ENCODE measurements at regions not wholly inside any gene's neighbourhood (a gene's known extent, or its start where the extent isn't known, plus 50 kb on each side); places are given as distances from the start of the nearest gene placed in this dataset.

DNA sequence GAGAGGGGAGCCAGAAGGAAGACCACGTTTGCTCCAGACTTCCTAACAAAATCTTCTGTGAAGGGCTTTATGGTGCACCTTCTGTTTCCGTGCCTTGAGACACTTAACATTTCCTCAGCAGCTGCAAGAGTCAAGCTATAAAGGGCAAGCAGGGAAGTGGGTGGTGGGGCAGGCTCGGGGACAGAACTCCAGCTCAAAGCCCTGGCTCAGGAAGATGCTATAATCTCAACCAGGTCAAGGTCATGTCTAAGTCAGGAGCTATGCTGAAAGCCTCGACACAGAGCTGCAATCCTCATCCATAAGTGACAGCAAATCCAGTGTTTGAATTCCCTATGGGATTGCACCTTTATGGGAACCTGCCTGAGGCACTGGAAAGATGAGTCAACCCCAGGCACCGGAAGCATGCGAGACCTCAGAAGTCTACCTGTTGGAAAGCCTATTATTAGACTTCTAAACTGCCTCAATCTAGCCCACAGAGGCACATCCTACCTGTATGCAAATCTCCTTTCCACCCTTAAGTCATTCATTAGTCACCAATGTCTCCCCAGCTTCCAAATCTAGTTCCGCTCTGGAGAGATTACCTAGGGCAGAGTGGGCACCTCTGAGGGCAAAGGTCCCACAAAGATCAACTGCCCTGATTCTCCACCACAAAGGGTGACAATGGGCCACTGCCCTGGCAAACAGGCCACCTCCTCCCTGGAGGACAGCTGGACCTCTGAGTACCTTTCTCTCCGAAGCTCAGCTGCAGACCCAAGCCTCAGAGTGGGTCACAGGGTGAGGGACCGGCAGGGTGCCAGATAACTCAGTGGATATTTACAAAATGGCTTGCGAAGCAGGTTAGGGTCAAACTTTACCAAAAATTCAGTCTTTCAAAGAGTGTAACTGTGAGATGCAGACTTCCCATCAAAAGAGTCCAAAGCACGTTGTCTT lies 287.0 kb downstream of the CDC5L start:
- DNase-seq (no peak), ATAC-seq (no peak)
- no peaks in the 10 kb centered on the region for H3K36me3 ChIP-seq (ENCODE audit: insufficient read depth in 1 of 2, low read depth in 1 of 2)
- no peak overlapping the region for H3K4me3 ChIP-seq
- intact Hi-C loops (cut with DNase I): no loop called here
- no peaks in the 10 kb centered on the region for H3K9me3 ChIP-seq
- no peak overlapping the region for H3K27ac ChIP-seq
- no peaks in the 10 kb centered on the region for H3K4me1 ChIP-seq
- H3K27me3 ChIP-seq (ENCODE audit: insufficient read depth in 3 of 3, low read length in 2 of 3): peaks cover 0 to 4% (median 4%) of the 10 kb centered on the region in 3 donors
- 68 to 81% (median 80%) methylated on average over 11 of the region's 11 CpGs for WGBS, 3 donors
- no peak for TF ChIP-seq CTCF (IDR thresholded peaks at IDR 0.05)

GRCh38 chr6:44675449-44675848 lies 287.9 kb downstream of the CDC5L start:
- H3K27me3 ChIP-seq (ENCODE audit: insufficient read depth in 3 of 3, low read length in 2 of 3): peaks cover 0 to 4% (median 4%) of the 10 kb centered on the region in 3 donors
- no peak for TF ChIP-seq CTCF (IDR thresholded peaks at IDR 0.05)
- DNase-seq: no peak
- H3K36me3 ChIP-seq (ENCODE audit: insufficient read depth in 1 of 2, low read depth in 1 of 2): no peaks in the 10 kb centered on the region
- intact Hi-C loops (cut with DNase I): no loop called here
- no peak for ATAC-seq
- H3K9me3 ChIP-seq: no peaks in the 10 kb centered on the region
- no peak overlapping the region for H3K4me3 ChIP-seq
- 91 to 98% (median 93%) methylated on average over 2 of the region's 2 CpGs for WGBS, 3 donors
- no peak overlapping the region for H3K27ac ChIP-seq
- no peaks in the 10 kb centered on the region for H3K4me1 ChIP-seq

DNA sequence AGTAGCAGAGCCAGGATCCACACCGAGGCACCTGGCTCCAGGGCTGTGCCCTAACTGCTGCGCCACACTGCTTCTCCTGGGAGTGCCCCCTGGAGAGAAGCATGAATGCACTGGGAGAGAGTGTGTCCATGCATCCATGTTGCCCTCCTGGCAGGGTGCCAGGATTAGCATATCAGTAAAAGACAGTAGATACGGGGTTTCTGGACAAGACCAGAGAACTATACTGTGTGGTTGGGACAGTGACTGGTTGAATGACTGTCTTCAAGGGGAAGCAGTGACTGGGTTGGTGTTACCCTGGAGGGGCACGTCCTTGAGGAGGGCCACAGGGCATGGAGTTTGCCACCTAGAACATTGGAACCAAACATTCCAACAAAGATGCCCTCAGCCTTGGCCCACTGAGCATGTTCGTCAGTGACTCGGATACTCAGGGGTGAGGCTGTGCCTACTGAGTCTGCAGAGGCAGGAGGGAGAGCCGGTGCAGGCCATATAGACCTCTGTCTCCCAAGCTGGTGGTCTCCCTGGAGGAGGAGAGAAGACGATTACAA lies 288.8 kb downstream of the CDC5L start:
- no peaks in the 10 kb centered on the region for H3K9me3 ChIP-seq
- intact Hi-C loops (cut with DNase I): no loop called here
- no peak overlapping the region for H3K4me3 ChIP-seq
- no peaks in the 10 kb centered on the region for H3K4me1 ChIP-seq
- no peak for DNase-seq
- peaks cover 0 to 4% (median 4%) of the 10 kb centered on the region in 3 donors for H3K27me3 ChIP-seq (ENCODE audit: insufficient read depth in 3 of 3, low read length in 2 of 3)
- no peak for TF ChIP-seq CTCF (IDR thresholded peaks at IDR 0.05)
- H3K27ac ChIP-seq: no peak overlapping the region
- no peaks in the 10 kb centered on the region for H3K36me3 ChIP-seq (ENCODE audit: insufficient read depth in 1 of 2, low read depth in 1 of 2)
- ATAC-seq: no peak
- 93 to 96% (median 95%) methylated on average over 8 of the region's 8 CpGs for WGBS, 3 donors

- Histone ChIP-seq H3K36me3 (ENCODE audit: insufficient read depth in 1 of 2, low read depth in 1 of 2) (no peaks in the 10 kb centered on the region), H3K27me3 (ENCODE audit: insufficient read depth in 3 of 3, low read length in 2 of 3) (peaks cover 0 to 4% (median 4%) of the 10 kb centered on the region in 3 donors), H3K4me1 (no peaks in the 10 kb centered on the region), H3K27ac (no peak overlapping the region), H3K9me3 (no peaks in the 10 kb centered on the region), H3K4me3 (no peak overlapping the region)
- 92 to 94% (median 93%) methylated on average over 9 of the region's 9 CpGs for WGBS, 3 donors
- intact Hi-C loops (cut with DNase I): no loop called here
- DNase-seq (no peak), ATAC-seq (no peak)
- TF ChIP-seq CTCF (IDR thresholded peaks at IDR 0.05): no peak
Measured at GRCh38 chr6:44676826-44677433, 289.4 kb downstream of the CDC5L start.
